Nucleus accumbens (tissue), 56 donors: ENCODE measurements at regions not wholly inside any gene's neighbourhood (a gene's known extent, or its start where the extent isn't known, plus 50 kb on each side); places are given as distances from the start of the nearest gene placed in this dataset.
"Not testable (repeated sequence)": the region's sequence is repeated elsewhere in the genome, so short reads cannot be mapped to it uniquely, and the experiment has no call there.

Experiments used
- DNase-seq, 56 donors: peaks; one replicate each; lab custom pipeline; 2025; lab: John Stamatoyannopoulos, UW

- DNase-seq: no peak
These were observed 86.7 kb upstream of the EPHB3 start for GRCh38 chr3:184474897-184475296.

- DNase-seq: no peak
These were observed 83.6 kb upstream of the EPHB3 start for GRCh38 chr3:184477940-184478339.

- no peak for DNase-seq
These were observed 82.0 kb upstream of the EPHB3 start for GRCh38 chr3:184479426-184480126.

DNA sequence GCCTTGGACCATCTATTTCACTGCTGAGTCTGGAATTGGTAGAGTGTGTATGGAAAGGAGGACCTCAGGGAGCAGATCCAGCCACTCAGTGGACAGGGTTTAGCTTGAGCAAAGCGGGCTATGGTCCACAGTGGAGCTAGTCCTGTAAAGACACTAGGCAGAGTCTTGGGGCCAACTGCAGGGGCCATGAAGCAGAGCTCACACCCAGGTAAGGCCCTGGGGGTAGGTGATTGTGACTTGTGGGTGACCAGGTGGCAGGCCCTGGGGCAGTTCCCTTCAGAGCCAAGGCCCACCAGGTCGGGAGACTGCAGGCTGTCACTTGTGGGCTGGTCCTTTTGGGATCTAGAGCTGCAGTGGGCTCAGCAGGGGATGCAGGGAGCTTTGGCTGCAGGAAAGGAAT, 80.8 kb upstream of the EPHB3 start:
- DNase-seq: no peak

GRCh38 chr3:184481984-184482671, 79.5 kb upstream of the EPHB3 start:
- no peak for DNase-seq

DNA sequence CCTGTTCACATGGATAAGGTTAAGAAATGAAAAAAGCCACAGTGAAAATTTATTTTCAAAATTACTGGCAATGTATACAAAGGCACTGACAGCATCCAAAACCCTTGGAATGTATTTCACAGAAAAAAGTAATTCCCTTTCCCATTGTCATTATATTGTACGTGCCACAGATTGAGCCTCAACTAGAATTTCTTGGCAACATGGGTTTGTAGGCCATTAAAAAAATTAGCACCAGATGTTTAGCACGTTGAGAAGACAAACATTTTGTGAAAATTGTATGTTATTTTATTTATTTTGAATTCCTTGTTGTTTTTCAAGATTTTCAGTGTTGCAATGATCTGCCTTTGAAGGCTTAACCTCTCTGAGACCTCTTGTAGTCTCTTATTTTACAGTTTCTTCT, 76.3 kb upstream of the EPHB3 start:
- no peak for DNase-seq

GRCh38 chr3:184485906-184486305, 75.7 kb upstream of the EPHB3 start:
- DNase-seq: no peak

DNA sequence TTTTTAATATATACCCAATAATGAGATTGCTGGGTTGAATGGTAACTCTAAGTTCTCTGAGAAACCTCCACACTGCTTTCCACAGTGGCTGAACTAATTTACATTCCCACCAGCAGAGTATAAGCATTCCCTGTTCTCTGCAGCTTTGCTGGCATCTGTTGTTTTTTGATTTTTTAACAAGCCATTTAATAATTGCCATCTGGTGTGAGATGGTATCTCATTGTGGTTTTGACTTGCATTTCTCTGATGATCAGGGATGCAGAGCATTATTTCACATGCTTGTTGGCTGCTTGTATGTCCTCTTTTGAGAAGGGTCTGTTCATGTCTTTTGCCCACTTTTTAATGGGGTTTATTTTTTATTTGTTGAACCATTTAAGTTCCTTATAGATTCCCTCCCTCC, 75.0 kb upstream of the EPHB3 start:
- no peak for DNase-seq

DNA sequence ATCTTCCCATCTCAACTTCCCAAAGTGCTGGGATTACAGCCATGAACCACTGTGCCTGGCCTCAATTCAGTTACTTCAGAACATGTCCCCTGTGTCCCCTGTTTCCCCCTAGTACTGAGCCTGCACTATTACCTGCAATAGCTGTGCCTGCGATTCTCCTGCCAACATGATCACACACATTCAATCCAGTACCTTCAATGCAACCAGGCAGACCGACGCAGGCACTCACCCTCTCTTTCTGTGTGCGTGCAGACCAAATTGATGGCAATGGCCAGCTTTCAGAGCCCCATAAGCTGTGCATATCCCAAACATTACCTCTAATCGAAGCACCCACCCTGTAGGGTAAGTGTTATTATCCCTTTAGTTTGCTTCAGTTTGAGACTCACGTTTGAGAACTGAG, 73.0 kb upstream of the EPHB3 start:
- no peak for DNase-seq

GRCh38 chr3:184489268-184489841, 72.2 kb upstream of the EPHB3 start:
- no peak for DNase-seq

DNA sequence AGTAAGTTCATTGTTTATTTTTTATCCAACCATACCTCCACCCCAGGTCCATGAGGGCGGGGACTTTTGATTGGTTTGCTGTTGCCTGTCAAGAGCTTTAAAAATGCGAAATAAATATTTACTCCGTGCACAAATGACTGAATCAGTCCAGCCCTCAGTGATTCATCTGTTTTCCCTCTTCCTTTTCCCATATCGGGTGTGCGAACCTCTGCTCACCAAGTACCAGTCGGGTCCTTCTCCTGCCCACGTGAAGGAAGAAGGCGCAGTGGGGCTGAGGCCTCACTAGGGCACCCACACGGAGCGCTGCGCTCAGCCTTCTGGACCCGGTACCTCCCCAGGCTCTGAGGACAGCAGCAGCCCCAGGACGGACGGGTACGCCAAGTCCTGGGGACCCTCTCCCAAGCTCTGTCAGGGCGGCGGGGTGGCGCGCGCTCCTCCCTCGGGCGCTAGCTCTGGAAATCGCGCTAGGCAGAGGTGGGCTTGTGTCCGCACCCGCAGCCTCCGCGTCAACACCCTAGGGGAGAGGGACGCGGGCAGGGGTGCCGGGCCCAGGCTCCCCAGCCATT, 70.5 kb upstream of the EPHB3 start:
- DNase-seq: no peak

GRCh38 chr3:184491867-184492615, 69.5 kb upstream of the EPHB3 start:
- DNase-seq: no peak

DNA sequence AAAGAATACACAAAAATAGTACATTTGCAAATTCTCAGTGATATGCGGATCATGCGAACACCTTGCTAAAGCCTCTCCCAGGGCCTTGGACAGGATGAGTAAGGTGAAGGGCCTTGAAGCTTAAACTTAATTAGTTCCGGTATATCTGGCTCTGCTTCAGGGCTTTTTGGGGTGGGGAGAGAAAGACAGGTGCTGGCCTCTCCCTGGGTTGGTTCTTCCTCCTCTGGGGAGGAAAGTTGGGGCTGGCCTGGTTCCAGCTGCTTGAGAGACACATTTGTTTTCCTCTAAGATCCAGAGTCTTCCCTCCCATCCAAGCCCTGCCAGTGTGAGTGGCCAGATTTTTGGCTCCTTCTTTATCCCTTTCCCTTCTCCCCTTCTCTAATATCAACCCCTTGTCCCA, 64.7 kb upstream of the EPHB3 start:
- no peak for DNase-seq

DNA sequence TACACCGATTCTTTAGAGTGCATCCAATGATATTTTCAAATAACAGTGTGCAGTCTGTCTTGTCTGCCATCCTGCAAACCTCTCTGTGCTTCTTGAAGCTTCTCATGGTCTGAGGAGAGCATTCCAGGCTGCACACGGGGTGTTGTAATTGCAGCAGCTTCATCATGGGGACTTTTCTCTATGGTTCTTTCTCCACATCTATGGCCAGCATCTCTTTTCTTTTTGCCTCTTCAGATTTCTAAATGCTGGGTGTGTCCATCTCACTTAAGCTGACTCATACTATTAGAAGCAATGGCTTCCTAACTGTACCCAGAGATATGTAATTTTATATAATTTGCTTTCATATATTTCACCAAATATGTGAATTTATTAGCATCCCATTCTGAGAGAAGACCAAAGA, 63.8 kb upstream of the EPHB3 start:
- no peak for DNase-seq

GRCh38 chr3:184498986-184499606, 62.5 kb upstream of the EPHB3 start:
- no peak for DNase-seq

DNA sequence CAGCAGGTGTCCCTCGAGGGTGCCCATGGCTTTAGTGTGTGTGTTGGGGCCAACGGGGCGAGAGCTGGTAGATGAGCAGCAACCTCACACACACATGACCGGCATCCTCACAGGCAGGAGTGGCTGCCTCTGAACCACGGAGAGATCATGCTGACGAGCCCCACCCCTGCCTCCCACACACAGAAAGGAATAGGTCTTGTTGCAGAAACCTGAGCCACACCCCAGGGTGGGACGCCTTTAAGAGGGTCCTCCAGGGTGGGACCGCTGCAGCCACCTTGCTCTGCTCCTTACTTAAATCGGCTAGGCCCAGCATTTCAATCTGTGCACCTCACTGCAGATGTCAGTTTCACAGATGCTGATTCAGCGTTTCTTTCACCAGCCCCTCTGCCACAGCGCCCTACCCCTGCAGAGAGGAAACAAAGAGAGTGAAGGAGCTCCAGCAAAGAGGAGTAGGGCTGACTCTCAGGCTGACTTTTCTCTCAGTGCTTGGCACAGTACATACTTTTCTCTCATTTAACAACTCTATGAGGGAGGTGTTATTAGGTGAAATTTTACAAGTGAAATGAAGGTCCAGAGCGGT, 61.2 kb upstream of the EPHB3 start:
- DNase-seq: no peak

DNA sequence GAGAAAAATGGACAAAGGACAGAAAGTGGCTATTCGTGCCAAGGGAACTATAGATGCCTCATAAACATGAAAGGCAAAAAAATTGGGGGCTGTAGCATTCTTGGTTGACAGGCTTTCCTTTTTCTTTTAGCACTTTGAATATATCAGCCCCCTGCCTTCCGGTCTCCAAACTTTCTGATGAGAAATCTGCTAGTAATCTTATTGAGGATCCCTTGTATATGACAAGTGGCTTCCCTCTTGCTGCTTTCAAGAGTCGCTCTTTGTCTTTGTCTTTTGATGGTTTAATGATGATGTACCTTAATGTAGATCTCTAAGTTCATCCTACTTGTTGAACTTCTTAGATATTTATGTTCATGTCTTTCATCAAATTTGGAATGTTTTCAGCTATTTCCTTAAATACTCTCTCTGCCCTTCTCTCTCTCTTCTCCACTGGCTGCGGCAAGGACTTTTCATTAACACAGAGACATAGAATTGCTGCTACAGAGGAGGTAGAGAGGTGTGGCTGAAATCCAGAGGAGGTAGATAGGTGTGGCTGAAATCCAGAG, 59.4 kb upstream of the EPHB3 start:
- no peak for DNase-seq

DNA sequence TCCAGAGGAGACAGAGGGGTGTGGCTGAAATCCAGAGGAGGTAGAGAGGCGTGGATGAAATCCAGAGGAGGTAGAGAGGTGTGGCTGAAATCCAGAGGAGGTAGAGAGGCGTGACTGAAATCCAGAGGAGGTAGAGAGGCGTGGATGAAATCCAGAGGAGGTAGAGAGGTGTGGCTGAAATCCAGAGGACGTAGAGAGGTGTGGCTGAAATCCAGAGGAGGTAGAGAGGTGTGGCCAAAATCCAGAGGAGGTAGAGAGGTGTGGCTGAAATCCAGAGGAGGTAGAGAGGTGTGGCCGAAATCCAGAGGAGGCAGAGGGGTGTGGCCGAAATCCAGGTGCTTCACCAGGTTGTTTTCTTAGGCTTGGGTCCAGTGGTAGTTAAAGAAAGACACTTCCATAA, 58.7 kb upstream of the EPHB3 start:
- DNase-seq: not testable (repeated sequence)

GRCh38 chr3:184503647-184504046, 57.9 kb upstream of the EPHB3 start:
- DNase-seq: no peak
